SIG-M5 (cell line): ENCODE measurements at regions not wholly inside any gene's neighbourhood (a gene's known extent, or its start where the extent isn't known, plus 50 kb on each side); places are given as distances from the start of the nearest gene placed in this dataset.

ENCODE experiments used
- DNase-seq: peaks from one replicate; lab custom pipeline; 2025; lab: John Stamatoyannopoulos, UW

DNA sequence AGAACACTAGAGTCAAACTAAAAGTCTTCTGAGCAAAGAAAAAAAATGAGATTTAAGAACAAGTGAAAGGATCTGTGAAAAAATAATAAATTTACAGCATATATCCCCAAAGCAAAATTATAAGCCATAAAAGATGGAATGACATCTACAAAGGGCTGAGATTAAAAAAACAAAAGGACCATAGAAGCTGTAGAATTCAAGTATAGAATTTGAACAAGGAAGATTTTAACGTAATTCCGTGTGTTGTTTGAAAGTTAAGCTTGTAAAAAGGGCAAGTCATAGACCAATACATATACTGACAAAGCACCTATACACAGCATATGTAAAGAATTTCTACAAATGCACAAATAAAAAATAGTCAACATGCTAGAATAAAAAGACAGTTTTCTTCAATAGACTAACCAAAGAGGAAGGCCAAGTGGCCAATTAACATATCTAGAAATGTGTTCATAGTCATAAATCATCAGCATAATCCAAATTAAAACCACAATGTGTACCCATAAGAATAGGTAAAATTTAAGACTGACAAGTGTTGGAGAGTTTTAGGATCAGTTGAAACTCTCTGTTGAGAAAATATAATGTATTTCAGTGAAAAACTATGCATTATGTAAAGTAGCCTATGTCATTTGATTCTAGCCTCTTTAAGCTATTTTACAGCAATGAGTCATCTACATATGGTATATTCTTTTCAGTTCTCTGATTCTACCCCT lies 674.9 kb downstream of the OLFM4 start:
- DNase-seq: no peak

DNA sequence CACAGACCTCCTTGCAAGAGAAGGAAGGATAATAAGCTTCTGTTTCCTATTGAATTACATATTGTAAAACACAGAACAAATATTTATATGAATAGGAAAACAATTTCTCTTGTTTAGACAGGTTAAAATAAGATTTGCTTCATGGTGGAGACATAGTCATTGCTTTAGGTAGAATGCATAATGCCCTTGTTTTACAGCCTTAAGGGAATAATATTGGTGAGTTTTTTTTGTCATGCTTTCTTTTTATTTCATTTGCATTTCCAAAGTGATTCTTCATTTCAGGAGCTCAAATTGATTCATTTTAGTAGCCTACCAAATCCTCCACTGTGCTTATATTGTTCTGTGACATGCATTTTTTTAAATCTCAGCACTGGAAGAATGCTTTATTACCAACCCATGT lies 690.7 kb downstream of the OLFM4 start:
- DNase-seq: no peak

DNA sequence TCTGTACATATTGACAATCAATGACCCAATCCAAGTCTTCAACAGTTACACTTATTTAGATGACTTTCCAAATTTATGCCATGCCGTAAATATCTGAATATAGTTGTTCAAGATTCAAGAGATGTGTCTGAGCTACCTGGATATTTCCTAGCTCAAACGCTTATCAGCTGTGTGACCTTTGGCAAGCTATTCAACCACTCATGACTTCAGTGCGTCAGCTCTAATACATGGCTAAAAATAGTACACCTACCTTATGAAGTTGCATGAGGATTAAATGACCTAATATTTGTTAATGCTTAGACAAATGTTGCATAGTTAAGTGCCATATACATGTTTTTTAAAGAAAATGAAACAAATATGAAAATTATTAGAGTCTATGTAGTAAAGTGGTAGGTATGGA lies 704.1 kb downstream of the OLFM4 start:
- DNase-seq: no peak

DNA sequence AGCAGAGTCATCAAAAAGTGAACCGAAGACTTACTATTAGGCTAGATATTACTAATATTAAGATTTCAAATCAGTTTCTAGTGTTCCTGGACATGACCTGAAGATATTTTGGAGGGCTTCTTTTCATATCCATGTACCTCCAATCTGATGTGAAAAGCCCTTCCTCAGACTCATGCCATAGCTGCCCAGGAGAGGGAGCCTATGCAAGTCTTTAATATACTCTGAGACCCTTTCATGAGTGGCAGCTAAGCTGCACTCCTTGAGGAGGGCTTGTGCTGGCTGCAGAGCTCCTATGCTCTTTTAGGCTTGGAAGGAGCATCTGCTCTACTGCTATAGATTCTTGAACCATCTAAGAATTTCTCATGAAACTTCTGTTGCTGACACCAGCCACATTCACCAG lies 715.3 kb downstream of the OLFM4 start:
- DNase-seq: no peak

DNA sequence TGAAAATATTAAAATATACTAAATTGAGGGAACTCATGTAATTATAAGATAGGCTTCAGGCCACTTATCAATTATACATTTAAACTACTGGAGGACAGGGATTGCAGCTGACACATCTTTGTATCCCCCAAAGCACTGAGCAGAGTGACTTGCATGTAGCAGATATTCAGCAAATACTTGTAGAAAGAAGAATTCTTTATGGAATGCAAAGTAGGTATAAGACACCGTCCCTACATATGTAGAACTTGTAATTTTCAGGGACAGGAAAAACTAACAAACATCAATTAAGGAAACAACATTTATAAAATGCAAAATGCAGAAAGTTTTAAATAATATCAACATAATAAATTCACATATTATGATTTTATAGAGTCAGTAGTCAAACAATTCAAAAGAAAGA lies 719.2 kb downstream of the OLFM4 start:
- no peak for DNase-seq

DNA sequence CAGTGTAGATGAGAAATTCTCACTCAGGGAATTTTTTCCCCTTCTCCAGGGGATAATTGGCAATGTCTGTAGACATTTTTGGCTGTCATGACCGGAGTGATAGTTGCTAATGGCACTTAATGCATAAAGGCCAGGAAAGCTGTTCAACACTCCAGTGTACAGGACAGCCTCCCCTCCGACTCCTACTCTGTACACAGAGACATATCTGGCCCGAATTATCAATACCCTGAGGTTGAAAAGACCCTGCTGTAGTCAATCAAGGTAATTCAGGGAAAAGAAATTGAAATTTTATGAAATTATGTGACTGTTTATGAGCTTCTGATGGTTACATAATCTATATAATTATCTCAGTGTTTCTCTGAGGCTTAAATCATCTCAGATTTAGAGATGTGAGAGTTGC lies 720.7 kb downstream of the OLFM4 start:
- no peak for DNase-seq

DNA sequence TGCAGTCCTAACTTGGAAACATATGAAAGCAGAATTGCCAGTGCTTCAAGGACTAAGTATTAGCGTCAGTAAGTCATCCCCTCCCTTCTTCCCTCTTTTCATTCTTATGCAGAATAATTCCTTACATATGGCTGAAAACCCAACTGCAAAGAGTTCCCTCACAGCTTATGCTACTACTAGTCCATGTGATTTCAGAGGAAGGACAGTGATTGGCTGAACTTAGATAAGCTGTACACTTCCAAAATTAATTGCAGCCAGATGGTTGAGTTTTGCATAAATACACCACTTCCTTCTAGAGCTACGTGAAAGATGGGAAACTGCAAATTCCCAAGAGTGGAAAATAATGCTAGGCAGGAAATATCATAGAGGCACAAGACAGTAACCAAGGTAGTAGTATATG lies 730.4 kb downstream of the OLFM4 start:
- DNase-seq: no peak

DNA sequence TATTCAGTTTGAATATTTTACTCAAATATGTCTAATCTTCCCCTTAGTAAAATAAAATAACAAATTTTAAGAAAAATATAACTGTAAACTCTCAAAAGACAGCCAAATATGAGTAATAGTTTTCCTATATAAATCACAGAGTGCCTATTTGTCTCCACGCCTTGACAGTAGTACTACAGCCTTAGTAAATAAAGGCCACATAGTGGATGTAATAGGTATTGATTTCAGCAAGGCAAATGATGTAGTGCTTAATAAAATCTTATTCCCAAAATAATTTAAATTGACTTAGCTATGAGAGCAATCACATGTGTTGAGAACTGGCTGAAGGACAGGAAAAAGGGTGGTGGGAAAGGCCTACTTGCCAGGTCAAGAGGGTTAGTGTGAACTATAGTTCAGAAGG lies 747.2 kb downstream of the OLFM4 start:
- no peak for DNase-seq

DNA sequence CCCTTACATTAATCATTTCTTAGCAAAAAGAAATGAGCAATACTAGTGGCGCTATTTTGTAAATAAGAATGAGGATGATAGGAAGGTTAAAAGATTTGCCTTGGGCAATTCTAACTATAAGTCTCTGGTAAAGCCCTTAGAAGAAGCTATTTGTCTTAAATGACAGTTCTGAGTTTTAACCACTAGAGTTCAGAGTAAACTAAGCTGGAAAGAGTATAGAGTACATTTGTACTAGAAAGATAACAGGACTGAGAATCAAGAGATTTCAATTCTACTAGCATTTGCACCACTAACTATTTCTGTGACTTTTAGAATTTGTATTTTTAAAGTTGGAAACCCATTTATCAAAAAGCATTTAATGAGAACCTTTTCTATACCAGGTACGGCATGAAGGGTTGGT lies 750.3 kb downstream of the OLFM4 start:
- no peak for DNase-seq

DNA sequence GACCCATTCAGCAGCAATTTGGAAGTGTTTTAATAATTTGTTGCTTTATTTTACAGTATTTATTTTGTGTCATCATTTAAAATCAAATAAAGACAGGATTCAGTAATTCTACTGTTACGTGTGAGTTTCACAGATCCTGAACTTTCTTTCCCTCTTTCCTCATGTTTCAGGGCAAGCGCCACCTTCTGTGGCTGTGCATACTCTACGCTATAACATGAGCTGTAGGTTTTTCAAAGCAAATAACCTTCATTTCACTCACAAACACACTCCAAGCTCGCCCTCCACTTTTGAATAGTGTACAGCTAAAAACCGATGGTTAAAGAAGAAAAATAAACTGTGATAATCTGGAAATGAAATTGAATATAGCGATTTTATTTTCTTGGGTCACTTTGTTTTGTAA lies 753.3 kb downstream of the OLFM4 start:
- no peak for DNase-seq

DNA sequence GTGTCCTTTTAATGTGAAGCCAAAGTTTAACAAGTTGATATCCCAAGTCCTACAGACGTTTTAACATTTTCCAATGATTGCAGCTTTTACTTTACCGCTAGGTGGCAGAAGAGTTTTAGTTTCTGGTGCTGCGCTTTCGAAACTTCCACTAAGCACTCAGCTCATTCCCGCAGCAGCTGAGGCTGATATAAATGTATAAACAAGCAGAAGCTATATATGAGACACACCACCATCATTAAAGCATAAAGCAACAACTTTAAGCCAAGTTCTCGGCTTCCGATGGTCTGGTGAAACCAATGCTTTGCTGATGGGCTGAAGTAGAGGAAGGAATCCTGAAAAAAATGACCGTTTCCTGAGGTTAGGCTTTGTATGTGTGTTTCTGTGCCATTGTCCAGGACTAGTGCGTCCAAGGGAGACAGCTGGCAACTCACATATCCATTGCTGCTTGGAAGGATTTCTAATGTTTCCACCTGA lies 753.9 kb downstream of the OLFM4 start:
- no peak for DNase-seq

DNA sequence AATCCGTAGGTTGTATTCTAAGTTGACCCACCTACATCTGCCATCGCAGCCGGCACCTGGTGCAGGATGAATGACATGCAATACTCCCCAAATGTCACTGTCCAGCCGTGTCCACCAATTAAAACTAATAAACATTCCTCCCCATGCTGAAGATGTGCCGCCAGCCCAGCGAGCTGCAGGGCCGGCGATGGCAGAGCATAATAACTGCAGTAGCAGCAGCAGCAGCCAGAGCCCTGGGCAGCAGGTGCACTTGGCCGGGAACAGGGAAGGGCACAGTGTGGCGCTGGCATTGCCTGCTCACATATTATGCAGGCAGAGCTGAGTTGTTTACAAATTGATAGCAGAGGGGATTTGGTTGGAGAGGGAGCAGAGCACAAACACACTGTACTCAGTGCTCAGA lies 754.9 kb downstream of the OLFM4 start:
- no peak for DNase-seq

DNA sequence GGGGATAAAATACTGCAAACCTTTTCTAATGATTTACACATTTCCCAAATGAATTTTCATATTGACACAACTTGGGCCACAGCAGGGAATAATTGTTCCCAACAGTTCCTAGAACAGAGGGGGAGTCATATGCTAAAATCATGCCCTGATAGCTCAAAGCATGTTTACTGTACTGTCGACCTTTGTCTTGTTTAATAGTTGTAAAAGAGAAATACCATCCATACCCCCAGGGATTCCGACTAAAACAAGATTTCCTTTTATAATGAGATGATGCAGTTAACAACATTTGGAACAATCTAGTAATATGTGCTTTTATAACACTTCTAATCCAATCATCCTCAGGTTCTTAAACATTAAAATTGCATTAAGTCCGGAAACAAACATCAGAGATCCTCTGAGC lies 759.7 kb downstream of the OLFM4 start:
- no peak for DNase-seq

DNA sequence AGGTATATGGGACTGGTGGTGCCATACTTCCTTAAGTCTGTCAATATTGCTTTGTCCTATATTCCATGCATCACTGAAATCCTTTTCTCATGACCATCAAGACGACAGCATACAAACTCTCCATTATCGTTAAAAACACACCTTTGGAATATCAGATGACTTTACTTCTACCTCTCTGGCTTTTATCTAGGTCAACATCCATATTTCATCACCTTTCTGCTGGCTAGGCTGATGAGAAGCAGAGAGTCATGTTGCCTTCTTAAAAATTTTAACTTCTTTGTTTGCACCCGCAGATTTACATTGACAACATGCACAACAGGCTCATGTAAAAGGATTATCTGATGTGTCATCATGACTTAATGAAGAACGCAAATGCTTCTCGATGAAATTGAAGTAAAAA lies 771.4 kb downstream of the OLFM4 start:
- no peak for DNase-seq

DNA sequence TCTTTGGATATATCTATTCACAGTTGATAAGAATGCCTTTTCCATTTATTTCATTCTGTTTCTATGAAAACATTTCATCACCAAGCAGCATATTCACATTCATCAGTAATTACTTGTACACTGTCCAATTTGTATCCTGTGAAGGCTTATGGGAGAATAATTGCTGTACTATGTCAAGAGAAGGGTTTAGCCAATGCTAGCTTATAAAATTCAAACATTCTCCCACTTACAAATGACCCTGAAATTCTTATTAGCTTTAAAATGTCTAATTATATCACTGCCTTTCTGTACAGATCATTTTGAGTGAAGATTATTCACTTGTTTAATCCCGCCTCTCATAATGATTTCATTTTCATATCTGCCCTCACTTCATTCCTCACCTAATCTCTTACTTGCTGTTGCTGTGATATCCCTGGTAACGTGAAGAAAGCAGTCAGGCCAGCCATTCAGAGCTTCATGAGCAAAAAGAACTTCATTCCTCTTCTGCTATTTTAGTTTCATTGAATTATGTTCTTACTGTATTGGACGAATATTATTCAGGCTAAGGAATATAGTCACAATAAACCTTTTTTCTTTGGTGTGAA lies 778.7 kb downstream of the OLFM4 start:
- DNase-seq: no peak

DNA sequence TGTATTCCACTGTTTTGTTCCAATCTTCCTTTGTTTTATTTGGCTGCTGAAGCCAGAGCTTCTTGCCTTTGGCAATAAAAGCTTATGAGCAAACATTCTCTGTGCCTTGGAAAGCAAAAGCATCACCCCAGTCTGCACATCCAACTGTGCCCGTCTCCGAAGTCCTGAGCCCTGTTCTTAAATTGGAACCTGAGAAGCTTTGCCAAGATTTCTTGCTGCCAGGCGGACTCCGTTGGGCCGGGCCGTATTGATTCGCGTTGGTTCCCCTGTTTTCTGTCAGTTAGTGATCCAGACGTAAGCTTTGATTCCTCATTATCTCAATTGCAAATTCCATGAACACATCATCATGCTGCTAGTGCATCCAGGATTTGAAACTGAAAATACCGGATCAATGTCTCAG lies 793.0 kb downstream of the OLFM4 start:
- DNase-seq: no peak

DNA sequence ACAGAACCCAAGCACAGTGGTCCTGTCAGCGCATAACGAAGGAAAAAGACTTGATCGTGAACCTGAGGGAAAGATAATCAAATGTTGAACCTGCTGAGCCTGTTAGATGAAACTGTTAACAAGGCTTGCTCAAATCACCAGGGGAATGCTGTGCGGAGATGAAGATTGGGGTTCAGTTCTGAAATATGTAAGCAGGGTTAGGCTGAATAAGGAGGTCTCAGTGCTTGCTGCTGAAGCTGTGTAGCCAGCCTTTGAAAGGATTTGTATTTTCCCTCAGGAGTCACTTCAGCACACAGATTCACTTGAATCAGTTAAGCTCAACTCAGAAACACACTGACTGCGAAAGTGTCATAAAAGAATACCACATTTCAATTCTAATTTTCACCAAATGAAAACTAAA lies 793.5 kb downstream of the OLFM4 start:
- no peak for DNase-seq

DNA sequence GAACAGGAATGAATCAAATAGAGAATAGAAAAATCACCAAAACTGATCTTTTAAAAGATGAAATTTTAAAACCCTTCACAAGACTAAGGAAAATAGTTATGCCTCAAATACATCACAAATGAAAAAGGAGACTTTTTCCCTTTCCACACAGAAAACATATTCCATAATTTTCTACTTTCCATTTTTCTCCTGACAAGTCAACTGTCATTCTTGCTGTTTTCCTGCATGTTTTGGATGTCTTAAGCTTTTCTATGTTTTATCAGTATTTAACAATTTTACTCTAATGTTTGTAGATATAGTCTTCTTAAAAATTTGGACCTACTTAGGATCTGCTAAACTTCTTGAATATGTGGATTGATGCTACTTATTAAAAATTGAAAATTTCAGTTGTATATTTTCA lies 810.8 kb downstream of the OLFM4 start:
- no peak for DNase-seq

DNA sequence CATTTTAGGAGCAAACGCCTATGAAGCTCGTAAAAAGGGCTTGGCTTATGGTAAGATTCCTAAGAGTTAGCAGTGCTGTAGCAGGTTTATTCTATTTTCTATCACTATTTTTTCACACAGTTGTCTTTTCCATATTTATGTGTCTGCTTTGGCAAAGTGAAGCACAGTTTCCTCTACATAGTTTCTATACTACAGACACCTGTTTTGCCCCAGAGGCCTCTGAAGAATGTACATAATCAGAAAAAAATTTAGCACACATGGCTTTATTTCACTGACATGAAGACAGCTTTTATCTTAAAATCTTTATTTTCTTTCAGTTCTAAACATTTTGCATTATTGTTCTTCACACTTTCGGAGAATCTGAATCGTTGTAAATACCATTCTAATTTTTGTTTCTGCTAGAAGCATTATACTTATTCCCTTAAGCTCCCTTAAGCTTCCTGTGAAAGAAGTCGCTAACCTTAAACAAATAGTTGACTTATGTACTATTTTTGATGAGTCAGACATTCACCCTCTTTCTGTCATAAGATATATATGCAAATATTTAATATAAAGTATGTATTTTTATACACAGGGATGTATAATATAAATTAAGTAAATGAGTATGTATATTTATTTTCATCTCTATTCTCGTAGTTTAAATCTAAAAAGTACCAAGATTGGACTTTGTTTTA lies 816.0 kb downstream of the OLFM4 start:
- no peak for DNase-seq

DNA sequence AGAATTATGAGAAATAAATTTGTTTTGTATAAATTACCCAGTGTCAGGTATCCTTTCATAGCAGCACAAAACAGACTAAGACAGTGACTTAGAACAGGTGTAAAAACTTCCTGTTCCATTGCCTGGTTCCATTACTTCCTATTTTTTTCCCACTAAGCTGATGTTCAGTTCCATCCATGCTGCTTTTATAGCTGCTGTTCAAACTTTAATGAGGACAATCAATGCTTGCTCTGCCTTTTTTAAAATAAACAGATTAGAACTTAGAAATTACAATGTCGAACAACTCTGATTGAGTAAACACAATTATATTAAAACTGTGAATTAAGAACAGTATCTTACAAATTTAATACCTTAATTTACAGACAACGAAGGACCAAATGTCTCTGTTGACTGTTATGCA lies 818.9 kb downstream of the OLFM4 start:
- no peak for DNase-seq

DNA sequence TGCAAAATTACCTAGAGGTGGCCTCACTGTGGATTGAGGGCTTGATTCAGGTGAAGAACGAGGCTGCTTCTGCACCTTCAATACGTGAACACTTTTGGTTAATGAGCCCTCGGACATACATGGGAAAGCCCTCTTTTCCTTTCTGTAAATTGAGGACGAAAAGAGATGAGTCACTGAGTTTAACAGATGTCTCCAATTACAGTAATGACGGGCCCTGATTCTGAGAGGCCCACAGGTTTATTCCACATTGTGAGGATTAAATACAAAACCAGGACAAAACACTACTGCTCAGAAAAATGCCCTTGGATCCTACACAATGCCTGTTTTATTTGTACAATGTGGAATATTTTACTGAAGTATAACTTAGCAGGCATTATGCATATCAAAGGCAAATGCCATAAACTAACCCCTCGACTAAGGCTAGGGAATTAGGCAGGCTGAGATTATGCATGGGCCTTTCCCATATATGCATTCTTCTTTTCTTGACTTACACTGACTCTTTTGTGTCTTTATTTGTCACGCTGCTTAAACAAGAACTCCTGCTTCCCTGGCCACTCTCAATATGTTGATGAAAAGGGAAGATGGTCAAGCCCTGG lies 819.9 kb downstream of the OLFM4 start:
- no peak for DNase-seq

DNA sequence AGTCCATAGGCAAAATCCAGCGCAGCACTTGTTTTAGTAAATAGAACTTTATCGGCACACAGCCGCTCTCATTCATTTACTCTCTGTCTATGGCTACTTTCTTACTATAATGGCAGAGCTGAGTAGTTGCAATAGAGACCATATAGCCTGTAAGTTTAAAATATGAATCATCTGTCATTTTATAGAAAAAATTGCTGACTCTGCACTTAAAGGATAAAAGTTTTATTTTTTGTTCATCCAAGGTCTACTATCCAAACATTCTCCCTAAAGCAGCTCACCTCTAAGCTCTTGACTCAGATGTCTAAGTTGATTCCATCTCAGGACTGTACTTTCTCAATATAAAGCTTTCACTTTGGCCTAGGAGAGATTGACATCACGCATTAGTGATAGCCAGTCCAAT lies 825.7 kb downstream of the OLFM4 start:
- DNase-seq: no peak

DNA sequence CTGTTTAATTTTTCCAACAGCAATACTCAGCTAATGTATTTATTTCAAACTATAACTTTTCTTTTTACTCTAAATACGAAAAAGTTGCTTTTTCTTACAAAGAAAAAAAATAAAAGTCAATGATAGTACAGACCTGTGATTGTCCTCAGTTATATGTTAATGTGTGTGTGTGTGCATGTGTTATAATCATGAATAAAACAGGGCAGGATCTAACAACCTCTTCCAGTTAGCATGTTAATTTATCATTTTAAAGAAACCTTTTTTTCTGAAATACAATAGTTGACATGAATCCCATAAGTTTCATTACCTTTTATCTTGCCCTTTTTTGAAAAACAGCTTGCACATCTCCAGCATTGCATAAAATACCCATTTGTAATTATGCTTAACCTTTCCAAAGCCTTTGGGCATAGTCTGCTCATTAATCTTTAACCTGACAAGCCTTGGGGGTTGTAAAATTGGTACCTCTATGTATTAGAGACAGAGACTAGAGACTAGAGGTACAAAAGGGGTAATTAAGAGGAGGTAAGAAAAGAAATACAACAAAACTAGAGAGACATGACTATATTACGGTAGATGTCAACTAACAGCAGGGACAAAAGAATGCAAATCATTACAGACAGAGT lies 828.1 kb downstream of the OLFM4 start:
- no peak for DNase-seq
